Stimulated activated CD4-positive, alpha-beta T cell treated with anti-CD3 and anti-CD28 coated beads, Interleukin-12 subunit alpha, Interleukin-12 subunit beta, amount 100 ng/mL, for 24 hours (primary cell): ENCODE measurements at regions not wholly inside any gene's neighbourhood (a gene's known extent, or its start where the extent isn't known, plus 50 kb on each side); places are given as distances from the start of the nearest gene placed in this dataset.

Experiments
- DNase-seq, 2 experiments: peaks; one replicate each; pipeline ENCODE4 v3.0.0-alpha.2; 2020; ENCODE audit warnings: low read depth in 2 of 2

DNA sequence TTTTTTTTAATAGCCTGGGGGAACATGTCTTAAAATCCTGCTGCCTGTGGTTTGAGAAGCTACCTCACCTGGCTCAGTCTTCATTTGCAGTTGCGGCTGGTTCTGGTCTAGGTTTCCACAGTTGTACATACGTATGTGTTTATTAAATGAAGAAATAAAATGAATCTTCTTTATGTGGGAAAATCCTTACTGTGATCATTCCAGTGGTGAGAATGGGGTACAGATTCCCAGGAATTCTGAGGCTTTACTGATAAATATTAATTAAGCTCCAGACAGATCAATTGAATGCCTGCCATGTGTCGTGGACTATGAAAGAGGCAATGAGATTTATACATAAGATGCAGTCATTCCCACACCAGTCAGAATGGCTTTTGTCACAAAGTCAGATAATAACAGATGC is 356.1 kb upstream of the GRM7 start:
- DNase-seq = no peak

- no peak for DNase-seq
These were observed 352.5 kb upstream of the GRM7 start for GRCh38 chr3:6508410-6508759.

GRCh38 chr3:6509576-6509975 is 351.3 kb upstream of the GRM7 start:
- no peak for DNase-seq

DNA sequence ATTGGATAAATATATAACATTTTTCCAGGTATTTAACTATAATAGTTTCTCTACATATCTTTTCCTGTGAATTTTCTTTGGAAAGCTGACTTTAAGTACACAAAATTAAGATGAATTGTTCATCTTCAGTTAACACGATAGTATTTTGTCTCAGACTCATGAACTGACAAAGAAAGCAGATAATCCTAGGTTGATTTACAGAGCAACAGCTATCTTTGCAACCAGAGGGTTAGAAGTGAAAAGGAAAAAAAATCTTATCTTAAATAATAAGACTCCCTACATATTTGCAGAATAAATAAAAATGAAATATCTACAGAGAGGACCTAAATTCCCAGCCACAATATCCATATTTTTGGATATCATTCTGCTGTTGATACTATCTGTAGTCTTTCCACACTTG is 350.2 kb upstream of the GRM7 start:
- no peak for DNase-seq

DNA sequence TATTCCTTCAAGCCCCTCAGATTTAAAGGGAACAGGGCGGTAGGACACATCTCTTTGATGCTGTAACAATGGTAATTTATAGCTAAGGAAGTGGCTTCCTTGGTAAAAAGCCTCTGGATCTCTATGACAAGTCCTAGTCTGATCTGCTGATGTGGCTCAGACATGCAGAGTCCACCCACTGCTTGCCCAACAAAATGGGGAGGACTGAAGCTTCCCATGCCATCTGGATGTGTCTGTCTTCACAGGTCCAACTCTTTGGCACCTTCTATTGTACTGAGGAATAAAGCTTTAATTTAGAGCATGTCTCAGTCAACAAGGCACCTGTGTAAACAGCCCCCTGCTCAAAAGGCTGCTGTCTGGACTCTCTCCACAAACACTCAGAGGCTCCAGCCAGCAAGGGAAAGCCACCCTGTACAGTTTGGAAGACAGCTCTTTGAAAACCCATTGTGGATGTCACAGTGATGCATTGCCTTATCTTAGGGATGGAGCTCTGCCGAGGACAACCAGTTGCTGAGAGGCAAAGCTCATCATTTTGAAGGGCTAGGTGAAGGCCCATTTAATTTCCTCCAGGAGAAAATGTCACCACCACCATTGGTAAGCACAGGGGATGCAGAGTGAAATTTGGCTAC is 348.6 kb upstream of the GRM7 start:
- no peak for DNase-seq

DNA sequence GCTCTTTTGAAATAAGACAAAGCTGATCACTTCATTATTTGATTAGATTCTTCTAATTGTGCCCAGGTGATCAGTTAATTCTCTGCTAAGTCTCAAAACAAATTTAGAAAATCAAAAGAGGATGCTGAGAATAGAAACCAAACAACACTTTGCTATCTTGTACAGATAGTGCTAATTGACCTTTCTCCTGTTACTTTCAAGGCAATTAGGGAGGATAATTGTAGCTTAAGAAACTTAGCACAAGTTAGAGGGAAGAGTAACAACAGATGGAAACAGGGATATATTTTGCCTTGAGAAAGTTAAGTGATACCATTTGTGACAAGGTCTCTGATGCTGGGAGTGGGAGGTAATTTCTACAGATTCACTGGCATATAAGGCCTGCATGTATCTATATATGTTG is 344.8 kb upstream of the GRM7 start:
- no peak for DNase-seq

DNA sequence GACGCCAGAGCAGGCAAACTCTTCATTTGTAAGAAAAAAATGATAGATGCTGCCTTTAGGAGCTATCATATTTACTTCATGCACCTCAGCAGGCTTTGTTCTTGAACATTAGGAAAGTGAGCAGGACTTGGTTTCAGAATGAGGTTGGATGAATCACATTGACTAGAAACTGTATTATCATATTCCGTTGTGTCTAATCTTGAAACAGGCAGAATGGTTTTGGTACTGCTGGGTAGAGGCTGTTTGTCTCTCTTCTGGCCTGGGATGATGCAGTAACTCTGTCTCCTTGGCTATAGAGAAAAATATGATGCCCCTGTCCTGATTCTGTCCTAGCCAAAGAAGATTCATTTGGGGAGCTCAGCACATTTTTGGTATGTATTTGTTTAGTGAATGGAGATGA is 344.2 kb upstream of the GRM7 start:
- DNase-seq = no peak

DNA sequence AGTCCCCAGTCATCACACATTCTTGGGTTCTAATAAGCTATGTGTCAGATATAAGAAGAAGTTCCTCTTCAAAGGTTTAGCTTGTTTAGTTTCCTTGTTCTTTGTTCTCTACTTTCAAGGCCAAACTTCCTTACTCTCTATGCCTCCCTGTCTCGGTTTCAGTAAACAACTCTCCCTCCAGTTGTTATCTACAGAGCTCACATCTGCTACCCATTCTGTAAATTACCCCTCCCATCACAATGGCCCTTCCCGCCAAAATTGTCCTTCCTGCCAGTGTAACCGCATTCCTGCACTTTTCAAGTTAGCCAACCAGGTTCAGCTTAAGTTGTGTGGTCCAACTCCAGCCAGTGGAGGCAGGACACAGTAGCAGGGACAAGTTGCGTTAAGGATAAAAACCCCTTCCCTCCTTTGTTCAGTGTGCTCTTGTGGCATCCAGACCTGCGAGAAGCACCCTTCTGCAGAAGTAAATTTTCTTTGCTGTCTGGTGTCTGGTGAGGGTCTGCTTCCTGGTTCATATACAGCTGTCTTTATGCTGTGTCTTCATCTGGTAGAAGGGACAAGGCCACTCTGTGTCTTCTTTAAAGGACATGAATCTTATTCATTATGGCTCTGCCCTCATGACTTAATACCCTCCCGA is 342.1 kb upstream of the GRM7 start:
- DNase-seq = no peak

GRCh38 chr3:6521369-6522113 is 339.4 kb upstream of the GRM7 start:
- DNase-seq = no peak

GRCh38 chr3:6522191-6522590 is 338.7 kb upstream of the GRM7 start:
- DNase-seq = no peak

DNA sequence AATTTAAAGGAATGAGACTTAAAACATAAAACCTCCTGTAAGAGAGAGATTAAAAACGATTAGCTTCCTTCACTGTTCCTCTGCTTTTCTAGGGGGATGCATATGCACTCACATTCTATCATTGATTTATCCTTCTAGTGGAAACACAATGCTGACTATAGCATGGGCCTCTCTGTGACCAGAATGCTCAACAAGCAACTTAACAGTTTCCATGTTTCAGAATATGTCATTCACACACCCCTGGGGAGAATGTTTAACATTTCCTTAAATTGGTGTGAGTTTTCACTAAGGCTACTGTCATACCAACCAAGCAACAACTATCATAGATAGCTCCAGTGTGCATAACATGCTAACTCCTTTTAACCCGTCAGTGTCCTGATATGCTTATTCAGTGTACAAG is 337.9 kb upstream of the GRM7 start:
- no peak for DNase-seq

GRCh38 chr3:6524479-6524878 is 336.4 kb upstream of the GRM7 start:
- DNase-seq = no peak

DNA sequence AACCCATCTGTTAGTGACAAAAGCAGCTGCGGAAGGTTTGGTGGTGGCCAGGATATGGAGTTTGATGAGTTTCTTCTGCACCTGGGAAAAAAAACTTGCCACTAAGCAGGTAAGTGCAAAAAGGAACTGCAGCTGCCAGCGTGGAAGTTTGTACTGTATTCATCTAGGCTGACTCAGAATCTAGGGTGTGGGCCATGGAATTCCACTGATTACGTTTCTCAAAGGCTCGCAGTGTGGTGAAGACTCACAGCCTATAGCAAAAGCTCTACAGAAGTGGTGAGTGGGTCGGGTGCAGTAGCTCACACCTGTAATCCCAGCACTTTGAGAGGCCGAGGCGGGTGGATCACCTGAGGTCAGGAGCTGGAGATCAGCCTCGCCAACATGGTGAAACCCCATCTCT is 334.6 kb upstream of the GRM7 start:
- no peak for DNase-seq

GRCh38 chr3:6526861-6527260 is 334.1 kb upstream of the GRM7 start:
- DNase-seq = no peak

GRCh38 chr3:6528951-6529350 is 332.0 kb upstream of the GRM7 start:
- no peak for DNase-seq

DNA sequence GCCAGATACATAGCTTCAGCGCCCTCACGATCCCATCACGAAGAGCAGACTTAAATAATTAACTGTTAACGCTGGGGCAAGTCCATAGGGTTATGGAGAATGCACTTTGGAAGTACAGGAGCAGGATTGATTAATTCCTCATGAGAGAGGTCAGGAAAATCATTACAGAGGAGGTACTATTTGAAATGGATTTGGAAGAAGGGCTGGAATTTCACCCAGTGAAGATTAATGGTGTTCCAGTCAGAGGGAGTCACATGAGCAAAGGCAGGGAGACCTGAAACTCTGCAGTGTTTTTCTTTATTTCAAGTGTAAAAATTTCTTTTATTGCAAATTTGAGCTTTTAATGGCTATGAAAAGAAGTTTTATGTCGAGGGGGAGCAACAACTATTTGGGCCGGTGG is 329.8 kb upstream of the GRM7 start:
- no peak for DNase-seq

DNA sequence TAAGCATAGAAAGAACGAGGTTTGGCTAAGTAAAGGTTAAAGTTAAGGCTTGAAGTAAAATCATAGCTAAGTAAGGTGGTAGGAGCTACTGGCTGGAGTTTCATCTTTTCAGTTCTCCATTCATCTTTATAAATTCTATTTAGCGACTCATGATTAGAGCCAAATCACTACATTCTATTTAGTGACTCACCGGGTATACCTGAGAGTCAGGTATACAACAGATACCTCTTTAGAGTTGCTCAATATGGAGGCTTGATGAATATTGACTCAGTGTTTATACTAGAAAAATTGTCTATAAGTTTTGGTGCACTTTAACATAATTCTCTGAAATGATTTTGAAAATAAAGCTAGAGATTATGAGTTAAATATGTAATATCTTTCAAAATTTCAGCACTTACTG is 328.8 kb upstream of the GRM7 start:
- DNase-seq = no peak

GRCh38 chr3:6540981-6541380 is 319.9 kb upstream of the GRM7 start:
- DNase-seq = no peak

GRCh38 chr3:6542795-6543194 is 318.1 kb upstream of the GRM7 start:
- no peak for DNase-seq

GRCh38 chr3:6549296-6549695 is 311.6 kb upstream of the GRM7 start:
- DNase-seq = no peak

DNA sequence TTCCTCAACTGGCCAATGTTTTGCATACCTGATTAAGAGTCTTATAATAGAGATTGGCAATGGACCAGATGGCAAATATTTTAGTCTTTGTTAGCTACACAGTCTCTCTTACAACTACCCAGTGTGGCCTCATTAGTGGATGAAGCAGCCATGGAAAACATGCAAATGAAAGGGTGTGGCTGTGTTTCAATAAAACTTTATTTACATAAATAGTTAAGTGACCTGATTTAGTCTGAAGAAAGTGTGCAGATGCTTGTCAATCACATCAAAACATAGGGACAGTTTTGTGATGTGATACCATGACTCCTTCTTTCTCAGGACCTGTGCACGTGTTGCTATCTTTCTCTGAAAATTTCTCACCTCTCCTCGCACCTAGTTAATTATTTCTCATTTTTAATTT is 309.8 kb upstream of the GRM7 start:
- no peak for DNase-seq

- no peak for DNase-seq
These were observed 300.7 kb upstream of the GRM7 start for GRCh38 chr3:6560259-6560658.

GRCh38 chr3:6567241-6567640 is 293.7 kb upstream of the GRM7 start:
- DNase-seq = no peak
